Suprapubic skin (tissue), 4 donors: ENCODE measurements at regions not wholly inside any gene's neighbourhood (a gene's known extent, or its start where the extent isn't known, plus 50 kb on each side); places are given as distances from the start of the nearest gene placed in this dataset.

Experiments used
- EP300 ChIP-seq: sonication (generic); formaldehyde crosslinking; IDR thresholded peaks from one replicate; pipeline ENCODE4 v1.6.1; 2017; ENCODE audit warnings: antibody characterized with exemption
- POLR2A ChIP-seq, 2 donors: fragments of 450-650 bp; IDR thresholded peaks; one replicate each; pipeline ENCODE4 v1.6.1; 2017; ENCODE audit warnings: antibody characterized with exemption in 2 of 2, mild to moderate bottlenecking in 2 of 2, moderate library complexity in 2 of 2
- POLR2AphosphoS5 ChIP-seq, 3 donors: sonication (generic); formaldehyde crosslinking; IDR thresholded peaks; one replicate each; pipeline ENCODE4 v1.6.1; 2017; ENCODE audit warnings: antibody characterized with exemption in 3 of 3
- TF ChIP-seq, protein P1 (sequence below), 2 donors: fragments of 200-600 bp in 1 of 2; fragments of 450-650 bp in 1 of 2; sonication (generic) in 1 of 2; IDR thresholded peaks; one replicate each; pipeline ENCODE4 v1.5.1; 2016 to 2019; ENCODE audit warnings: antibody characterized with exemption in 2 of 2, mild to moderate bottlenecking in 1 of 2, moderate library complexity in 1 of 2

GRCh38 chr10:53682885-53683284 is 910.3 kb upstream of the MBL2 start:
- TF ChIP-seq, protein P1, sequence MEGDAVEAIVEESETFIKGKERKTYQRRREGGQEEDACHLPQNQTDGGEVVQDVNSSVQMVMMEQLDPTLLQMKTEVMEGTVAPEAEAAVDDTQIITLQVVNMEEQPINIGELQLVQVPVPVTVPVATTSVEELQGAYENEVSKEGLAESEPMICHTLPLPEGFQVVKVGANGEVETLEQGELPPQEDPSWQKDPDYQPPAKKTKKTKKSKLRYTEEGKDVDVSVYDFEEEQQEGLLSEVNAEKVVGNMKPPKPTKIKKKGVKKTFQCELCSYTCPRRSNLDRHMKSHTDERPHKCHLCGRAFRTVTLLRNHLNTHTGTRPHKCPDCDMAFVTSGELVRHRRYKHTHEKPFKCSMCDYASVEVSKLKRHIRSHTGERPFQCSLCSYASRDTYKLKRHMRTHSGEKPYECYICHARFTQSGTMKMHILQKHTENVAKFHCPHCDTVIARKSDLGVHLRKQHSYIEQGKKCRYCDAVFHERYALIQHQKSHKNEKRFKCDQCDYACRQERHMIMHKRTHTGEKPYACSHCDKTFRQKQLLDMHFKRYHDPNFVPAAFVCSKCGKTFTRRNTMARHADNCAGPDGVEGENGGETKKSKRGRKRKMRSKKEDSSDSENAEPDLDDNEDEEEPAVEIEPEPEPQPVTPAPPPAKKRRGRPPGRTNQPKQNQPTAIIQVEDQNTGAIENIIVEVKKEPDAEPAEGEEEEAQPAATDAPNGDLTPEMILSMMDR (IDR thresholded peaks at IDR 0.05) = no peak
- TF ChIP-seq EP300 = no peak
- no peak for TF ChIP-seq POLR2A (IDR thresholded peaks at IDR 0.05)
- no peak for TF ChIP-seq POLR2AphosphoS5 (IDR thresholded peaks at IDR 0.05)
